IMR-90 (cell line): ENCODE measurements at regions not wholly inside any gene's neighbourhood (a gene's known extent, or its start where the extent isn't known, plus 50 kb on each side); places are given as distances from the start of the nearest gene placed in this dataset.
A peak's percentile ranks its signal among the peaks of the same experiment; 100 is the strongest.

Experiments used
- MAFK ChIP-seq: IDR thresholded peaks from 2 replicates; pipeline ENCODE4 v1.6.1; 2012; ENCODE audit warnings: low read depth, low read length, improper control_type of control experiment
- MAZ ChIP-seq: IDR thresholded peaks from 2 replicates; pipeline ENCODE4 v1.6.1; 2012; ENCODE audit warnings: low read depth, mild to moderate bottlenecking, low read length, improper control_type of control experiment, moderate library complexity, borderline replicate concordance
- POLR2A ChIP-seq: IDR thresholded peaks from 2 replicates; pipeline ENCODE4 v1.6.1; 2012; ENCODE audit warnings: mild to moderate bottlenecking, low read depth, low read length
- RAD21 ChIP-seq: IDR thresholded peaks from 2 replicates; pipeline ENCODE4 v1.6.1; 2012; ENCODE audit warnings: low read length, improper control_type of control experiment
- TF ChIP-seq, protein P1 (sequence below): conservative IDR thresholded peaks from 2 replicates; pipeline ENCODE4 v1.5.1; 2012; ENCODE audit warnings: mild to moderate bottlenecking, low read depth, low read length, improper control_type of control experiment

DNA sequence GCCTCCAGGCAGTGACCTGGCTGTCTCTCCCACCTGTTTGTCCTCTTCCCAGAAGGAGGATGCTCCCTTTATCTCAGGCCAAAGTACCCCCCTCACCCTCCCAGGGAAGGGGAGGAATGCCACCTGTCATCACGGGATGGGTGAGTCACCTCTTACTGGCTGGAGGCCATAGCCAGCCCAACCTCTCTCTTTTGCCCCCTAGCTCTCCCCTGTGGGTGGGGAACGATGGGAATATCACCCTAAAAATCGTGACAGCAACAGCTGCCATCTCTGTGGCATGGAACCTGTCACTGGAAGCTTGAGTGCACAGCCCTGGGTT, 137.5 kb upstream of the PTPN1 start:
- TF ChIP-seq, protein P1, sequence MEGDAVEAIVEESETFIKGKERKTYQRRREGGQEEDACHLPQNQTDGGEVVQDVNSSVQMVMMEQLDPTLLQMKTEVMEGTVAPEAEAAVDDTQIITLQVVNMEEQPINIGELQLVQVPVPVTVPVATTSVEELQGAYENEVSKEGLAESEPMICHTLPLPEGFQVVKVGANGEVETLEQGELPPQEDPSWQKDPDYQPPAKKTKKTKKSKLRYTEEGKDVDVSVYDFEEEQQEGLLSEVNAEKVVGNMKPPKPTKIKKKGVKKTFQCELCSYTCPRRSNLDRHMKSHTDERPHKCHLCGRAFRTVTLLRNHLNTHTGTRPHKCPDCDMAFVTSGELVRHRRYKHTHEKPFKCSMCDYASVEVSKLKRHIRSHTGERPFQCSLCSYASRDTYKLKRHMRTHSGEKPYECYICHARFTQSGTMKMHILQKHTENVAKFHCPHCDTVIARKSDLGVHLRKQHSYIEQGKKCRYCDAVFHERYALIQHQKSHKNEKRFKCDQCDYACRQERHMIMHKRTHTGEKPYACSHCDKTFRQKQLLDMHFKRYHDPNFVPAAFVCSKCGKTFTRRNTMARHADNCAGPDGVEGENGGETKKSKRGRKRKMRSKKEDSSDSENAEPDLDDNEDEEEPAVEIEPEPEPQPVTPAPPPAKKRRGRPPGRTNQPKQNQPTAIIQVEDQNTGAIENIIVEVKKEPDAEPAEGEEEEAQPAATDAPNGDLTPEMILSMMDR: no peak
- no peak for TF ChIP-seq POLR2A
- TF ChIP-seq MAZ: 0 out of 2 replicates have a peak, but pooled peaks have one; percentile 25
- TF ChIP-seq RAD21: no peak
- TF ChIP-seq MAFK: no peak
